H1 (cell line): ENCODE measurements at regions not wholly inside any gene's neighbourhood (a gene's known extent, or its start where the extent isn't known, plus 50 kb on each side); places are given as distances from the start of the nearest gene placed in this dataset.
A peak's percentile ranks its signal among the peaks of the same experiment; 100 is the strongest.

Experiments used
- CTCF ChIA-PET: fragments of 300-600 bp; sonication (Branson Sonifier 250); formaldehyde crosslinking; loops from one replicate; lab custom pipeline; 2021; ENCODE audit not compliant: partially characterized antibody; lab: Charles Lee
- POLR2A ChIA-PET: fragments of 300-600 bp; sonication (Branson Sonifier 250); formaldehyde crosslinking; loops from one replicate; lab custom pipeline; 2021; ENCODE audit warnings: inconsistent platforms; ENCODE audit not compliant: partially characterized antibody; lab: Charles Lee
- DNase-seq, 2 experiments: peaks; one replicate each; pipeline versions ENCODE4 v3.0.0 to v3.0.0-alpha.2; 2010 to 2022; ENCODE audit warnings: low spot score in 2 of 2, low read depth in 1 of 2, mixed read lengths in 1 of 2
- FAIRE-seq: peaks from 2 replicates; lab custom pipeline; 2011; peaks lifted over from hg19 to GRCh38; lab: Jason Lieb, UNC
- H2AFZ ChIP-seq: 2 replicates; pipeline ENCODE4 v1.8.1; 2012; ENCODE audit warnings: low read length, inconsistent platforms
- H2AK5ac ChIP-seq: 2 replicates; pipeline ENCODE4 v1.6.1; 2013; ENCODE audit warnings: low read depth, low read length
- H2BK120ac ChIP-seq: replicated peaks from 2 replicates; pipeline ENCODE3; 2013; ENCODE audit warnings: low read depth, low read length, inconsistent platforms
- H2BK12ac ChIP-seq: 2 replicates; pipeline ENCODE4 v1.6.1; 2013; ENCODE audit warnings: low read depth, low read length
- H2BK15ac ChIP-seq: 2 replicates; pipeline ENCODE4 v1.6.1; 2013; ENCODE audit warnings: low read length
- H2BK20ac ChIP-seq: 2 replicates; pipeline ENCODE4 v1.6.1; 2013; ENCODE audit warnings: low read length
- H2BK5ac ChIP-seq: 2 replicates; pipeline ENCODE4 v1.6.1; 2013; ENCODE audit warnings: low read depth, low read length
- H3K14ac ChIP-seq: 2 replicates; pipeline ENCODE4 v1.6.1; 2013; ENCODE audit warnings: inconsistent platforms; ENCODE audit not compliant: insufficient read length
- H3K18ac ChIP-seq: 2 replicates; pipeline ENCODE4 v1.6.1; 2013; ENCODE audit warnings: low read length; ENCODE audit errors: extremely low read depth
- H3K23ac ChIP-seq: 2 replicates; pipeline ENCODE4 v1.6.1; 2013; ENCODE audit warnings: inconsistent platforms; ENCODE audit not compliant: insufficient read length
- H3K23me2 ChIP-seq: 2 replicates; pipeline ENCODE4 v1.6.1; 2013; ENCODE audit warnings: low read depth, low read length
- H3K27ac ChIP-seq: 2 replicates; pipeline ENCODE4 v1.6.1; 2011; ENCODE audit warnings: low read depth, low read length, inconsistent platforms
- H3K27me3 ChIP-seq, 4 experiments: replicated peaks in 1 of 4; 1 replicate in 1 of 4; 2 replicates in 3 of 4; pipeline versions ENCODE4 v1.6.1 to v1.8.1; 2011 to 2013; ENCODE audit warnings: low read length in 3 of 4, mild to moderate bottlenecking in 3 of 4, inconsistent platforms in 2 of 4, mixed read lengths in 2 of 4, moderate library complexity in 1 of 4; ENCODE audit not compliant: control insufficient read depth in 3 of 4, insufficient read depth in 3 of 4; ENCODE audit errors: extremely low read depth in 1 of 4
- H3K36me3 ChIP-seq, 4 experiments: 2 replicates each; pipeline versions ENCODE4 v1.6.1 to v1.8.1; 2011 to 2013; ENCODE audit warnings: mild to moderate bottlenecking in 4 of 4, low read length in 3 of 4, moderate library complexity in 2 of 4, control low read depth in 1 of 4, inconsistent platforms in 1 of 4; ENCODE audit not compliant: insufficient read depth in 4 of 4, control insufficient read depth in 2 of 4
- H3K4ac ChIP-seq: replicated peaks from 2 replicates; pipeline ENCODE3; 2013; ENCODE audit warnings: low read length, low read depth, mixed read lengths, inconsistent platforms; ENCODE audit not compliant: insufficient read length
- H3K4me1 ChIP-seq, 4 experiments: replicated peaks in 1 of 4; 1 replicate in 1 of 4; 2 replicates in 3 of 4; pipeline versions ENCODE4 v1.6.1 to v1.8.1; 2011 to 2013; ENCODE audit warnings: low read length in 3 of 4, inconsistent platforms in 2 of 4, mixed read lengths in 1 of 4; ENCODE audit not compliant: insufficient read depth in 4 of 4, control insufficient read depth in 3 of 4
- H3K4me2 ChIP-seq, 2 experiments: 2 replicates each; pipeline versions ENCODE4 v1.6.1 to v1.8.1; 2011 to 2013; ENCODE audit warnings: low read depth in 2 of 2, low read length in 2 of 2, control low read depth in 1 of 2, inconsistent platforms in 1 of 2, mild to moderate bottlenecking in 1 of 2; ENCODE audit not compliant: insufficient read depth in 1 of 2
- H3K4me3 ChIP-seq, 4 experiments: fragments of 200-600, 300-600 bp in 1 of 4; sonication (generic), shearing (Covaris generic), sonication (Bioruptor Twin) in 1 of 4; 2 replicates each; pipeline versions ENCODE4 v1.5.1 to v1.8.1; 2011 to 2016; ENCODE audit warnings: low read length in 4 of 4, low read depth in 3 of 4, control low read depth in 2 of 4, inconsistent platforms in 2 of 4, mild to moderate bottlenecking in 2 of 4, mixed read lengths in 1 of 4, moderate library complexity in 1 of 4; ENCODE audit not compliant: insufficient read depth in 2 of 4; ENCODE audit errors: extremely low read depth in 1 of 4
- H3K56ac ChIP-seq: replicated peaks from 2 replicates; pipeline ENCODE3; 2013; ENCODE audit warnings: low read depth, mild to moderate bottlenecking, mixed read lengths, low read length, inconsistent platforms; ENCODE audit not compliant: insufficient read length
- H3K79me1 ChIP-seq: 2 replicates; pipeline ENCODE4 v1.6.1; 2013; ENCODE audit warnings: low read depth, low read length, control low read depth
- H3K79me2 ChIP-seq, 2 experiments: 2 replicates each; pipeline versions ENCODE4 v1.6.1 to v1.8.1; 2012 to 2013; ENCODE audit warnings: low read length in 2 of 2, mild to moderate bottlenecking in 2 of 2, inconsistent platforms in 1 of 2; ENCODE audit not compliant: insufficient read depth in 2 of 2, control insufficient read depth in 1 of 2
- H3K9ac ChIP-seq, 4 experiments: replicated peaks in 1 of 4; 1 replicate in 1 of 4; 2 replicates in 3 of 4; pipeline versions ENCODE4 v1.6.1 to v1.8.1; 2011 to 2013; ENCODE audit warnings: low read depth in 3 of 4, low read length in 3 of 4, control low read depth in 2 of 4, mild to moderate bottlenecking in 2 of 4, moderate library complexity in 2 of 4, inconsistent platforms in 1 of 4; ENCODE audit errors: extremely low read depth in 1 of 4
- H3K9me3 ChIP-seq, 2 experiments: 2 replicates each; pipeline versions ENCODE4 v1.6.1 to v1.8.1; 2012 to 2013; ENCODE audit warnings: mild to moderate bottlenecking in 2 of 2, moderate library complexity in 2 of 2, control low read depth in 1 of 2, inconsistent platforms in 1 of 2, low read depth in 1 of 2, low read length in 1 of 2, mixed read lengths in 1 of 2; ENCODE audit not compliant: insufficient read depth in 2 of 2
- H4K20me1 ChIP-seq, 2 experiments: replicated peaks in 1 of 2; 2 replicates each; pipeline versions ENCODE3 to v1.8.1; 2011 to 2013; ENCODE audit warnings: inconsistent platforms in 2 of 2, low read length in 2 of 2, mild to moderate bottlenecking in 1 of 2; ENCODE audit not compliant: insufficient read depth in 2 of 2, control insufficient read depth in 1 of 2
- H4K5ac ChIP-seq: 2 replicates; pipeline ENCODE4 v1.6.1; 2013; ENCODE audit warnings: low read length, low read depth, mixed read lengths, inconsistent platforms; ENCODE audit not compliant: insufficient read length
- H4K8ac ChIP-seq: 2 replicates; pipeline ENCODE4 v1.8.0; 2013; ENCODE audit warnings: mild to moderate bottlenecking, moderate library complexity, low read length, inconsistent platforms; ENCODE audit not compliant: insufficient read depth; ENCODE audit errors: extremely low read depth
- H4K91ac ChIP-seq: replicated peaks from 2 replicates; pipeline ENCODE3; 2013; ENCODE audit warnings: low read length, mixed read lengths, inconsistent platforms; ENCODE audit not compliant: insufficient read length
- CBX5 ChIP-seq: fragments of 300-800, 300-1000 bp; sonication (generic); IDR thresholded peaks from 2 replicates; pipeline ENCODE4 v1.7.1; 2016; ENCODE audit warnings: antibody characterized with exemption, low read length, low read depth
- EGR1 ChIP-seq: IDR thresholded peaks from 2 replicates; pipeline ENCODE4 v1.6.1; 2011; ENCODE audit warnings: low read depth, low read length, borderline replicate concordance
- JUND ChIP-seq: IDR thresholded peaks from 2 replicates; pipeline ENCODE4 v1.6.1; 2011; ENCODE audit warnings: mild to moderate bottlenecking, improper control_type of control experiment, low read length
- MAFK ChIP-seq: IDR thresholded peaks from 2 replicates; pipeline ENCODE4 v1.6.1; 2012; ENCODE audit warnings: low read depth, mild to moderate bottlenecking, improper control_type of control experiment, low read length
- POLR2A ChIP-seq, 2 experiments: IDR thresholded peaks; 1 replicate in 1 of 2; 2 replicates in 1 of 2; pipeline ENCODE4 v1.6.1; 2011; ENCODE audit warnings: low read depth in 2 of 2, low read length in 2 of 2, mild to moderate bottlenecking in 2 of 2; ENCODE audit errors: control extremely low read depth in 1 of 2
- RFX5 ChIP-seq: IDR thresholded peaks from 2 replicates; pipeline ENCODE4 v1.6.1; 2011; ENCODE audit warnings: low read depth, low read length, improper control_type of control experiment, borderline replicate concordance
- SAP30 ChIP-seq: fragments of 300-600 bp; sonication (generic); IDR thresholded peaks from 2 replicates; pipeline ENCODE4 v1.7.1; 2012; ENCODE audit warnings: low read length, moderate library complexity, mild to moderate bottlenecking, inconsistent platforms; ENCODE audit not compliant: insufficient read depth, insufficient replicate concordance
- YY1 ChIP-seq: IDR thresholded peaks from 2 replicates; pipeline ENCODE4 v1.6.1; 2011; ENCODE audit warnings: low read depth, mild to moderate bottlenecking, low read length
- WGBS, 2 experiments: shearing (Covaris generic) in 1 of 2; methylation state at CpG; one replicate each; pipeline versions ENCODE4 v1.1.6 to v1.1.7; 2013 to 2015; ENCODE audit warnings: low lambda C conversion rate in 2 of 2, mixed read lengths in 2 of 2, inconsistent platforms in 1 of 2, low coverage in 1 of 2, missing lambda C conversion rate in 1 of 2; ENCODE audit not compliant: insufficient replicate concordance in 2 of 2, insufficient coverage in 1 of 2, insufficient read length in 1 of 2; ENCODE audit errors: extremely low coverage in 1 of 2, missing lambda C conversion rate in 1 of 2; 5-methylcytosine and 5-hydroxymethylcytosine counted together

DNA sequence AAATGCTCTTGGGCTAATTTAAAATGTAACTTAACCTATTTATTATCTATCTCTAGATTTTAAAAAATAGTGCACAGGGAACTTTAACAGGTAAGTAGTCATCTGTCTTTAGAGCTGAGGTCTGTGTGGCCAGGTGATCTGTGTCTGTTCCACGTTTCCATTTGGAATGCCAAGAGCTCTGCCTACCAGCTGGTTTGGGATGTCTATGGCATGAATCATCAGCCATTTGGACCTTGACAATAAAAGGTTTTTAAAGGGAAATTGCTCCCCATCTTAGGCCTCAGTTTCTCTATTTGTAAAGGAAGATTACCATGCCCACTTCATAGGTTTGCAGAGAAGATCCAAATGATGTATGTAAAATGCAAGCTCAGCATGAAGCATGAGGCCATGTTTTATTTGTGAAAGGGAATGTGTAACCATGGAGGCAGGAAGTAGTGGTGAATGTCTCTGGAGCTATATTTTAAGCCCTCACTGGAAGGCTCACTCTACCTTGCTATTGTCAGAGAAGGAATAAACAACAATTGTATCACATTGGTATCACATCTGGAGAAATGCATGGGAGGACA is 548.1 kb upstream of the LMCD1 start:
- H4K5ac ChIP-seq = peak overlapping the region; percentile 13
- no peak overlapping the region for H3K23ac ChIP-seq
- DNase-seq (no peak), FAIRE-seq (no peak)
- H3K23me2 ChIP-seq = no peaks in the 10 kb centered on the region
- ChIA-PET POLR2A (no interaction called here), CTCF (interaction anchor here (0.7 kb wide), 1 partner anchor 11 kb away, joined by 3 read pairs; no protein-coding TSS in a partner anchor)
- no peak overlapping the region for H3K14ac ChIP-seq
- H3K36me3 ChIP-seq = no peaks in the 10 kb centered on the region; a peak in 1 of 8 replicates
- H4K8ac ChIP-seq = no peak overlapping the region
- no peak overlapping the region for H3K9ac ChIP-seq
- H3K79me2 ChIP-seq = no peaks in the 10 kb centered on the region
- no peak for TF ChIP-seq YY1
- TF ChIP-seq MAFK = peak; percentile 60
- no peak for TF ChIP-seq SAP30
- peak; percentile 79 for TF ChIP-seq JUND
- no peak for TF ChIP-seq EGR1
- TF ChIP-seq RFX5 = no peak
- TF ChIP-seq POLR2A (IDR thresholded peaks at IDR 0.05; ENCODE audit: control extremely low read depth in 1 of 2, low read depth in 2 of 2, low read length in 2 of 2) = no peak
- TF ChIP-seq CBX5 = no peak
- peak overlapping the region; percentile 5; the same call in 1 of the 2 replicates for H2BK5ac ChIP-seq
- H2BK120ac ChIP-seq = no peak overlapping the region
- no peak overlapping the region for H2AFZ ChIP-seq
- no peaks in the 10 kb centered on the region for H4K20me1 ChIP-seq
- no peaks in the 10 kb centered on the region for H3K9me3 ChIP-seq
- H2BK12ac ChIP-seq = no peak overlapping the region; the same call in 1 of the 2 replicates
- H3K27me3 ChIP-seq = no peaks in the 10 kb centered on the region
- no peak overlapping the region for H3K4ac ChIP-seq
- H4K91ac ChIP-seq = no peak overlapping the region
- no peak overlapping the region for H3K27ac ChIP-seq
- no peak overlapping the region for H3K4me3 ChIP-seq
- H2AK5ac ChIP-seq = no peak overlapping the region
- H3K56ac ChIP-seq = no peak overlapping the region
- no peak overlapping the region for H2BK15ac ChIP-seq
- H3K18ac ChIP-seq = no peak overlapping the region
- H3K79me1 ChIP-seq = no peaks in the 10 kb centered on the region
- H3K4me2 ChIP-seq = no peak overlapping the region
- H2BK20ac ChIP-seq = no peak overlapping the region
- 0% methylated on average over 1 of the region's 1 CpG; no CpG with 5 or more reads in 1 of the 2 experiments for WGBS, 2 experiments
- peaks cover 0 to 8% (median 4%) of the 10 kb centered on the region in 4 experiments; a peak in 3 of 7 replicates for H3K4me1 ChIP-seq
